ENCODE measurements at regions not wholly inside any gene's neighbourhood (a gene's known extent, or its start where the extent isn't known, plus 50 kb on each side); places are given as distances from the start of the nearest gene placed in this dataset.

DNA sequence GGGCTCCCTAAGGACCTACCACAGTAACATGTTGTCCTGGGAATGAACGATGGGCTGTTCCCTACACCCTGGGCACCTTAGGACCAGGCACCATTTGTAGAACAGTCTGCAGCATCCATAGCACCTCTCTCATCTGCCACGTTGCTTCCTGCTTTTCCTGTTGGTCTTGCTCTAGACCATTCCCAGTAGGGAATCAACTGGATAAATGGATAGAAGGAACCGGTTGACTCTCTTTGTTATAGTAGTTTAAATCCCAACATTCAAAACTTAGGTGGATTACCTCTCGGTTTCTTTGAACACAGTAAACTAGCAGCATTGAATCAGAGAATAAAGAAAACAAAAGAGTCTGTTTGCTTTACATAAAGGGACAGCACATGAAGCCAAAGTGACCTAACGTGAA lies 159.1 kb downstream of the HS3ST3B1 start:
- H3K4me2 ChIP-seq (ENCODE audit: low read length), result no peak overlapping the region
- H3K27ac ChIP-seq (ENCODE audit: low read length), result no peak overlapping the region
- no peak overlapping the region for H2AFZ ChIP-seq (ENCODE audit: low read depth, low read length)
- H3K36me3 ChIP-seq (ENCODE audit: insufficient read depth, low read length), result no peaks in the 10 kb centered on the region
- no peaks in the 10 kb centered on the region for H3K9me3 ChIP-seq (ENCODE audit: low read length)
- no peaks in the 10 kb centered on the region for H3K27me3 ChIP-seq (ENCODE audit: insufficient read depth, low read depth, low read length)
- H3K9ac ChIP-seq (ENCODE audit: low read length), result no peak overlapping the region
- no peak overlapping the region for H3K4me3 ChIP-seq (ENCODE audit: low read length)
- TF ChIP-seq EP300 (conservative IDR thresholded peaks at IDR 0.05; ENCODE audit: poor library complexity, severe bottlenecking), result no peak
- TF ChIP-seq POLR2AphosphoS5 (IDR thresholded peaks at IDR 0.05), result no peak
- no peak for TF ChIP-seq EZH2 (IDR thresholded peaks at IDR 0.05; ENCODE audit: borderline replicate concordance, insufficient read depth, low read length, poor library complexity, severe bottlenecking)
- TF ChIP-seq RAD21 (conservative IDR thresholded peaks at IDR 0.05), result no peak
- no peak for TF ChIP-seq MXI1 (conservative IDR thresholded peaks at IDR 0.05; ENCODE audit: poor library complexity, severe bottlenecking)
- TF ChIP-seq, protein P1, sequence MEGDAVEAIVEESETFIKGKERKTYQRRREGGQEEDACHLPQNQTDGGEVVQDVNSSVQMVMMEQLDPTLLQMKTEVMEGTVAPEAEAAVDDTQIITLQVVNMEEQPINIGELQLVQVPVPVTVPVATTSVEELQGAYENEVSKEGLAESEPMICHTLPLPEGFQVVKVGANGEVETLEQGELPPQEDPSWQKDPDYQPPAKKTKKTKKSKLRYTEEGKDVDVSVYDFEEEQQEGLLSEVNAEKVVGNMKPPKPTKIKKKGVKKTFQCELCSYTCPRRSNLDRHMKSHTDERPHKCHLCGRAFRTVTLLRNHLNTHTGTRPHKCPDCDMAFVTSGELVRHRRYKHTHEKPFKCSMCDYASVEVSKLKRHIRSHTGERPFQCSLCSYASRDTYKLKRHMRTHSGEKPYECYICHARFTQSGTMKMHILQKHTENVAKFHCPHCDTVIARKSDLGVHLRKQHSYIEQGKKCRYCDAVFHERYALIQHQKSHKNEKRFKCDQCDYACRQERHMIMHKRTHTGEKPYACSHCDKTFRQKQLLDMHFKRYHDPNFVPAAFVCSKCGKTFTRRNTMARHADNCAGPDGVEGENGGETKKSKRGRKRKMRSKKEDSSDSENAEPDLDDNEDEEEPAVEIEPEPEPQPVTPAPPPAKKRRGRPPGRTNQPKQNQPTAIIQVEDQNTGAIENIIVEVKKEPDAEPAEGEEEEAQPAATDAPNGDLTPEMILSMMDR (IDR thresholded peaks at IDR 0.05; ENCODE audit: poor library complexity, severe bottlenecking), result no peak
- TF ChIP-seq TAF1 (IDR thresholded peaks at IDR 0.05; ENCODE audit: low read depth), result no peak
- TF ChIP-seq SMC3 (conservative IDR thresholded peaks at IDR 0.05; ENCODE audit: poor library complexity), result no peak
- TF ChIP-seq, protein P2, sequence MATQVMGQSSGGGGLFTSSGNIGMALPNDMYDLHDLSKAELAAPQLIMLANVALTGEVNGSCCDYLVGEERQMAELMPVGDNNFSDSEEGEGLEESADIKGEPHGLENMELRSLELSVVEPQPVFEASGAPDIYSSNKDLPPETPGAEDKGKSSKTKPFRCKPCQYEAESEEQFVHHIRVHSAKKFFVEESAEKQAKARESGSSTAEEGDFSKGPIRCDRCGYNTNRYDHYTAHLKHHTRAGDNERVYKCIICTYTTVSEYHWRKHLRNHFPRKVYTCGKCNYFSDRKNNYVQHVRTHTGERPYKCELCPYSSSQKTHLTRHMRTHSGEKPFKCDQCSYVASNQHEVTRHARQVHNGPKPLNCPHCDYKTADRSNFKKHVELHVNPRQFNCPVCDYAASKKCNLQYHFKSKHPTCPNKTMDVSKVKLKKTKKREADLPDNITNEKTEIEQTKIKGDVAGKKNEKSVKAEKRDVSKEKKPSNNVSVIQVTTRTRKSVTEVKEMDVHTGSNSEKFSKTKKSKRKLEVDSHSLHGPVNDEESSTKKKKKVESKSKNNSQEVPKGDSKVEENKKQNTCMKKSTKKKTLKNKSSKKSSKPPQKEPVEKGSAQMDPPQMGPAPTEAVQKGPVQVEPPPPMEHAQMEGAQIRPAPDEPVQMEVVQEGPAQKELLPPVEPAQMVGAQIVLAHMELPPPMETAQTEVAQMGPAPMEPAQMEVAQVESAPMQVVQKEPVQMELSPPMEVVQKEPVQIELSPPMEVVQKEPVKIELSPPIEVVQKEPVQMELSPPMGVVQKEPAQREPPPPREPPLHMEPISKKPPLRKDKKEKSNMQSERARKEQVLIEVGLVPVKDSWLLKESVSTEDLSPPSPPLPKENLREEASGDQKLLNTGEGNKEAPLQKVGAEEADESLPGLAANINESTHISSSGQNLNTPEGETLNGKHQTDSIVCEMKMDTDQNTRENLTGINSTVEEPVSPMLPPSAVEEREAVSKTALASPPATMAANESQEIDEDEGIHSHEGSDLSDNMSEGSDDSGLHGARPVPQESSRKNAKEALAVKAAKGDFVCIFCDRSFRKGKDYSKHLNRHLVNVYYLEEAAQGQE (IDR thresholded peaks at IDR 0.05; ENCODE audit: borderline replicate concordance), result no peak
- no peaks in the 10 kb centered on the region for H4K20me1 ChIP-seq (ENCODE audit: insufficient read depth)
- H3K79me2 ChIP-seq (replicated peaks; ENCODE audit: insufficient read depth, low read length), result no peaks in the 10 kb centered on the region
- H3K9me2 ChIP-seq (ENCODE audit: insufficient read depth, low read length), result no peaks in the 10 kb centered on the region
- no peaks in the 10 kb centered on the region for H3F3A ChIP-seq (ENCODE audit: insufficient read depth, low read length, poor library complexity, severe bottlenecking)

DNA sequence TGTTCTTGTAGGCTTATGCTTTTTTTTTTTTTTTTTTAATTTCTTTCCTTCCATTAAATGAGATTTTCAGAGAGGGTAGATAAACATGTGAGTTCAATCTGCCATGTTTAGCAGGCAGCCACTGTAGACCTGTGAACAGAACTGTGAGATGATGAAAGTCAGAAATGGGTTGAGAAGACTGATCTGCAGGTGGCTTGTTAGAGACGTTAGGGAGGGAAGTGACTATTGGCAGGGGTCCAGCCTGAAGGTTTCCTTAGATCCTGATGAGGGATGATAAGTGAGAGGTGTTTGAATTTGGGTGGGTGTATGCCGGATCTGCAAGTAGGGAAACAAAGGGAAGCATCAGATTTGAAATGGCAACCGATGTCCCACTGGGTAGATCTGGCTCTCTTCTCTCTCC lies 157.8 kb downstream of the HS3ST3B1 start:
- no peak overlapping the region for H3K4me2 ChIP-seq (ENCODE audit: low read length)
- H3K9me2 ChIP-seq (ENCODE audit: insufficient read depth, low read length), result no peaks in the 10 kb centered on the region
- no peaks in the 10 kb centered on the region for H3K27me3 ChIP-seq (ENCODE audit: insufficient read depth, low read depth, low read length)
- H3K9me3 ChIP-seq (ENCODE audit: low read length), result no peaks in the 10 kb centered on the region
- no peaks in the 10 kb centered on the region for H4K20me1 ChIP-seq (ENCODE audit: insufficient read depth)
- TF ChIP-seq, protein P2 (IDR thresholded peaks at IDR 0.05; ENCODE audit: borderline replicate concordance), result no peak
- TF ChIP-seq, protein P1 (IDR thresholded peaks at IDR 0.05; ENCODE audit: poor library complexity, severe bottlenecking), result no peak
- TF ChIP-seq EZH2 (IDR thresholded peaks at IDR 0.05; ENCODE audit: borderline replicate concordance, insufficient read depth, low read length, poor library complexity, severe bottlenecking) (no peak), SMC3 (conservative IDR thresholded peaks at IDR 0.05; ENCODE audit: poor library complexity) (no peak), POLR2AphosphoS5 (IDR thresholded peaks at IDR 0.05) (no peak), MXI1 (conservative IDR thresholded peaks at IDR 0.05; ENCODE audit: poor library complexity, severe bottlenecking) (no peak), RAD21 (conservative IDR thresholded peaks at IDR 0.05) (no peak), EP300 (conservative IDR thresholded peaks at IDR 0.05; ENCODE audit: poor library complexity, severe bottlenecking) (no peak), TAF1 (IDR thresholded peaks at IDR 0.05; ENCODE audit: low read depth) (no peak)
- H3K9ac ChIP-seq (ENCODE audit: low read length), result no peak overlapping the region
- H3K36me3 ChIP-seq (ENCODE audit: insufficient read depth, low read length), result no peaks in the 10 kb centered on the region
- H3K79me2 ChIP-seq (replicated peaks; ENCODE audit: insufficient read depth, low read length), result no peaks in the 10 kb centered on the region
- no peak overlapping the region for H3K4me3 ChIP-seq (ENCODE audit: low read length)
- no peak overlapping the region for H3K27ac ChIP-seq (ENCODE audit: low read length)
- no peak overlapping the region for H2AFZ ChIP-seq (ENCODE audit: low read depth, low read length)
- H3F3A ChIP-seq (ENCODE audit: insufficient read depth, low read length, poor library complexity, severe bottlenecking), result no peaks in the 10 kb centered on the region

Measured in neural cell (in vitro differentiated cells).